Calu3 (cell line): ENCODE measurements at regions not wholly inside any gene's neighbourhood (a gene's known extent, or its start where the extent isn't known, plus 50 kb on each side); places are given as distances from the start of the nearest gene placed in this dataset.
A peak's percentile ranks its signal among the peaks of the same experiment; 100 is the strongest.

Source experiments
- BruUV-seq: library from RNA; stranded (reverse); fragments of 400-500 nt; replicated peaks from 2 replicates; lab custom pipeline; 2021; lab: Mats Ljungman, UMichigan
- CTCF ChIA-PET: fragments of 300-600 bp; sonication (Branson Sonifier 250); formaldehyde crosslinking; loops from one replicate; lab custom pipeline; 2022; ENCODE audit warnings: antibody characterized with exemption; lab: Charles Lee
- DNase-seq: peaks from one replicate; pipeline ENCODE4 v3.0.0; 2022
- H3K27ac Mint-ChIP-seq: one replicate; pipeline ENCODE4 v1.8.0; 2022; ENCODE audit warnings: mixed read lengths; ENCODE audit not compliant: unreplicated experiment
- H3K27me3 Mint-ChIP-seq: one replicate; pipeline ENCODE4 v1.8.0; 2022; ENCODE audit warnings: mixed read lengths; ENCODE audit not compliant: unreplicated experiment
- H3K36me3 Mint-ChIP-seq: one replicate; pipeline ENCODE4 v1.8.0; 2022; ENCODE audit warnings: mild to moderate bottlenecking, moderate library complexity, mixed read lengths; ENCODE audit not compliant: insufficient read depth, unreplicated experiment
- H3K4me1 Mint-ChIP-seq: one replicate; pipeline ENCODE4 v1.8.0; 2022; ENCODE audit warnings: mild to moderate bottlenecking, low read depth, mixed read lengths; ENCODE audit not compliant: unreplicated experiment
- H3K4me3 Mint-ChIP-seq: one replicate; pipeline ENCODE4 v1.8.0; 2022; ENCODE audit warnings: mild to moderate bottlenecking, low read depth, moderate library complexity, mixed read lengths; ENCODE audit not compliant: unreplicated experiment
- H3K9me3 Mint-ChIP-seq: one replicate; pipeline ENCODE4 v1.8.0; 2022; ENCODE audit warnings: low read depth, mixed read lengths; ENCODE audit not compliant: unreplicated experiment
- CTCF ChIP-seq: fragments of 200-600 bp; IDR thresholded peaks from one replicate; pipeline ENCODE4 v1.8.0; 2022; ENCODE audit warnings: antibody characterized with exemption; ENCODE audit not compliant: unreplicated experiment
- intact Hi-C: fragments of 100-400 bp; cut with micrococcal nuclease; formaldehyde crosslinking; loops from one replicate; pipeline ENCODE4 v1.10.0; 2022; ENCODE audit not compliant: unreplicated experiment

DNA sequence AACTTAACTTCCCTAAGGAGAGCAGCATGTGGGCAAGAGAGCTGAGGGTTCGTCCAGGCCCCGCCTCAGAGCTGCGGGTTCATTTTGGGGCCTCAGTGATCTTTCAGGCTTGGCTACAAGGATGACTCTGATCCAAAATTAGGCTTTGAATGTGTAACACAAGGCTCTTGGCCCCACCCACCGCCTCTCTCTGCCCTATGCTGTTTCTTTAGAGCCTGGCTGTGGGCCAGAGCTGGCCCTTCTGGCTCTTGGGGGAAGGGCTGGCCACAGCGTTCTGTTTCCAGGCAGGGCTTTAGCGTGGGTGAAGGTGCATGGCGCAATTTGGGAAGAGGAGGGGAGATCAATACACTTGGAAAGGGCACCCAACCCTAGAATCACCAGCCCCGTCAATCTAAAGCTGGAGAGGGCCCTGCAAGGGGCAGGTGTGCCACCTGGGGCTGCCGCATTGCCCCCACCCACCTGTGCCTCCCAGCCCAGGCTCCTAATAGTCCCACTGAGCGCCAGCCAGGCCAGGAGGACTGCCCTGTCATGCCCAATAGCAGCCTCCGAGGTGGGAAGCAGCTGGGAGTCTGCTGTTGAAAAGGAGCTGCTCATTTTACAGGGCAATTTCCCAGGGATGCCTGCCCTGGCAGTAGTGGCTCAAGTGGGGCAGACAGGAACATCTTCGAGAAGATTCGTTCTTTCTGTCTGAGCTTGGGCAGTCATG is 84.5 kb upstream of the MAML3 start:
- Mint-ChIP-seq H3K4me1 (peaks cover 28% of the 10 kb centered on the region), H3K9me3 (no peaks in the 10 kb centered on the region), H3K4me3 (peak overlapping the region; percentile 13), H3K27ac (no peak overlapping the region), H3K27me3 (no peaks in the 10 kb centered on the region), H3K36me3 (no peaks in the 10 kb centered on the region)
- peak; percentile 40 for DNase-seq
- no TSS peak for BruUV-seq
- CTCF ChIA-PET: interaction anchor here (0.9 to 1.5 kb wide), 3 partner anchors 9 to 107 kb away, joined by 3 read pairs; no protein-coding TSS in a partner anchor
- intact Hi-C loops: no loop called here
- TF ChIP-seq CTCF: no peak

- intact Hi-C loops: no loop called here
- peaks cover 23% of the 10 kb centered on the region for H3K4me1 Mint-ChIP-seq
- no peak for DNase-seq
- H3K27ac Mint-ChIP-seq: no peak overlapping the region
- CTCF ChIA-PET: interaction anchor here (1.1 to 1.5 kb wide), 2 partner anchors 10 to 108 kb away, joined by 3 read pairs; no protein-coding TSS in a partner anchor
- no peaks in the 10 kb centered on the region for H3K27me3 Mint-ChIP-seq
- H3K4me3 Mint-ChIP-seq: peak overlapping the region; percentile 13
- no peaks in the 10 kb centered on the region for H3K9me3 Mint-ChIP-seq
- no peak for TF ChIP-seq CTCF
- BruUV-seq: no TSS peak
- H3K36me3 Mint-ChIP-seq: no peaks in the 10 kb centered on the region
These were observed 83.8 kb upstream of the MAML3 start for GRCh38 chr4:140237616-140238350.

GRCh38 chr4:140236654-140237169 is 82.7 kb upstream of the MAML3 start:
- CTCF ChIA-PET: no interaction called here
- H3K4me3 Mint-ChIP-seq: no peak overlapping the region

DNA sequence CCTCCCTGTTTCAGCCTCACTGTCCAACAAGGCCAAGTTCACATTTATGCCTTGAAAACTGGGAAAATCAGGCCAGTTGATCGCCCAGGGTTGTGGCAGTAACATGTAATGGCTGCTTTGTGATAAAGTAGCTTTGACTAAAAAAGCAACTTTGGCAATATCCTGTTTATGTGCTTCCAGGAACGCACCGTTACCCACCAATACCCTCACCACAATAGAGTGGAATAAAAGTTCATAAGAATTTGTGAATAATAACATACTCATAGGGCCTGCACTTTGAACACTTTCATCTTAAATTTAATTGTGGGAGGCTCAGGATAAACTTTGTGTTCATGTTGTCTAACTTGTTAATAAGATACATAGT is 80.7 kb upstream of the MAML3 start:
- no peaks in the 10 kb centered on the region for H3K36me3 Mint-ChIP-seq
- peaks cover 13% of the 10 kb centered on the region for H3K4me1 Mint-ChIP-seq
- no peak for TF ChIP-seq CTCF
- CTCF ChIA-PET: no interaction called here
- no peak overlapping the region for H3K4me3 Mint-ChIP-seq
- no TSS peak for BruUV-seq
- no peak overlapping the region for H3K27ac Mint-ChIP-seq
- no peaks in the 10 kb centered on the region for H3K27me3 Mint-ChIP-seq
- intact Hi-C loops: no loop called here
- DNase-seq: no peak
- H3K9me3 Mint-ChIP-seq: no peaks in the 10 kb centered on the region

More at GRCh38 chr4:140236654-140237169, 82.7 kb upstream of the MAML3 start:
- Mint-ChIP-seq H3K27me3 (no peaks in the 10 kb centered on the region), H3K9me3 (no peaks in the 10 kb centered on the region), H3K36me3 (no peaks in the 10 kb centered on the region), H3K27ac (no peak overlapping the region), H3K4me1 (peaks cover 13% of the 10 kb centered on the region)
- BruUV-seq: no TSS peak
- intact Hi-C loops: no loop called here
- TF ChIP-seq CTCF: no peak
- no peak for DNase-seq
